HAP-1 (cell line): ENCODE measurements at regions not wholly inside any gene's neighbourhood (a gene's known extent, or its start where the extent isn't known, plus 50 kb on each side); places are given as distances from the start of the nearest gene placed in this dataset.
"Not testable (repeated sequence)": the region's sequence is repeated elsewhere in the genome, so short reads cannot be mapped to it uniquely, and the experiment has no call there.

Source experiments
- DNase-seq, 2 experiments: peaks; one replicate each; pipeline ENCODE4 v3.0.0-alpha.2; 2016 to 2020; ENCODE audit warnings: low spot score in 2 of 2
- H3K27me3 ChIP-seq: fragments of 250-450 bp; sonication (Bioruptor Pico); 2 replicates; pipeline ENCODE4 v1.5.1; 2020; ENCODE audit warnings: low read depth, mild to moderate bottlenecking, moderate library complexity
- H3K36me3 ChIP-seq: fragments of 250-450 bp; sonication (Bioruptor Pico); replicated peaks from 2 replicates; pipeline ENCODE4 v1.5.1; 2020; ENCODE audit warnings: mild to moderate bottlenecking
- H3K4me1 ChIP-seq: fragments of 250-450 bp; sonication (Bioruptor Pico); 2 replicates; pipeline ENCODE4 v1.5.1; 2020; ENCODE audit warnings: mild to moderate bottlenecking
- H3K4me3 ChIP-seq: fragments of 250-450 bp; sonication (Bioruptor Pico); 2 replicates; pipeline ENCODE4 v1.5.1; 2020; ENCODE audit warnings: mild to moderate bottlenecking, moderate library complexity
- H3K9me3 ChIP-seq: fragments of 250-450 bp; sonication (Bioruptor Pico); 2 replicates; pipeline ENCODE4 v1.5.1; 2020; ENCODE audit warnings: mild to moderate bottlenecking, moderate library complexity
- in situ Hi-C: fragments of 300-500 bp; cut with MboI; formaldehyde crosslinking; loops from 3 replicates; pipeline ENCODE4 v1.14.3; 2020; ENCODE audit warnings: low sequenced_read_pairs, inconsistent platforms, mixed read lengths

DNA sequence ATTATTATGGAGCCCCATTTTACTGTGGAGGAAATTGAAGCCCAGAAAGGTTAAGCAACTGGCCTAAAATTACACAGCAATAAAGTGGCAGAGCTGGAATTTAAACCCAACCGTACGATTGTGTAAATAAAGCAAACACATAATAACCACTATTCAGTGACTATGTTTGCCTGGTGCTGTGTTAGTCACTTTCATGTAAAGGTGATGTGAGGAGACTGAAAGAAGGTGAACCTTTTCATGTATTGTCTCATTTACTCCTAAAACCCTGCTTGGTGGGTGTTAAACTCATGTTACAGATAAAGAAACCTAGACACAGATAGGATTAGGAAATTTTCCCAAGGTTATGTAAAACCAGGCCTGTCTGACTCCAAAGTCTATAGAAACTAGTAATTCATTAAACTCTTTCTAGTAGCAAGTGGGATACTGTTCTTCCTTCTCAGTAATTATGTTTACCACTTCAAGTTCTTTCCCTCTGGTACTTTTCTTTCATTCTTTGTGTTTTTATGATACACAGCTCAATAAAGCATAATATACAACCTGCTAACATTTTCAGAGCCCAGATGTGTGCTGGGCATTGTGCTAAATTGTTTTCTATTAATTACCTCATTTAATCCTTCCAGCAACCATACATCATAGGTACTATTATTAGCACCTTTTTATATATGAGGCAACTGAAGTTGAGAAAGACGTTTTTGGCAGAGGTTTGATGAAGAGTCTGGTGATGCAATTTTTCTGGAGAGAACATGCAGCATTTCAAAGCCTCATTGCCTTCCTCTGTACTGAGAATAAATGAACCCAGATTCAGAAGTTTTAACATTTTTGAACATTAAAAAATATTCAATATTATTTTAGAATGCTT lies 202.7 kb downstream of the SPRY1 start:
- peaks cover 10% of the 10 kb centered on the region for H3K4me1 ChIP-seq
- in situ Hi-C loops: no loop called here
- no peak overlapping the region for H3K4me3 ChIP-seq
- no peaks in the 10 kb centered on the region for H3K9me3 ChIP-seq
- no peaks in the 10 kb centered on the region for H3K27me3 ChIP-seq
- DNase-seq: no peak
- no peaks in the 10 kb centered on the region for H3K36me3 ChIP-seq

DNA sequence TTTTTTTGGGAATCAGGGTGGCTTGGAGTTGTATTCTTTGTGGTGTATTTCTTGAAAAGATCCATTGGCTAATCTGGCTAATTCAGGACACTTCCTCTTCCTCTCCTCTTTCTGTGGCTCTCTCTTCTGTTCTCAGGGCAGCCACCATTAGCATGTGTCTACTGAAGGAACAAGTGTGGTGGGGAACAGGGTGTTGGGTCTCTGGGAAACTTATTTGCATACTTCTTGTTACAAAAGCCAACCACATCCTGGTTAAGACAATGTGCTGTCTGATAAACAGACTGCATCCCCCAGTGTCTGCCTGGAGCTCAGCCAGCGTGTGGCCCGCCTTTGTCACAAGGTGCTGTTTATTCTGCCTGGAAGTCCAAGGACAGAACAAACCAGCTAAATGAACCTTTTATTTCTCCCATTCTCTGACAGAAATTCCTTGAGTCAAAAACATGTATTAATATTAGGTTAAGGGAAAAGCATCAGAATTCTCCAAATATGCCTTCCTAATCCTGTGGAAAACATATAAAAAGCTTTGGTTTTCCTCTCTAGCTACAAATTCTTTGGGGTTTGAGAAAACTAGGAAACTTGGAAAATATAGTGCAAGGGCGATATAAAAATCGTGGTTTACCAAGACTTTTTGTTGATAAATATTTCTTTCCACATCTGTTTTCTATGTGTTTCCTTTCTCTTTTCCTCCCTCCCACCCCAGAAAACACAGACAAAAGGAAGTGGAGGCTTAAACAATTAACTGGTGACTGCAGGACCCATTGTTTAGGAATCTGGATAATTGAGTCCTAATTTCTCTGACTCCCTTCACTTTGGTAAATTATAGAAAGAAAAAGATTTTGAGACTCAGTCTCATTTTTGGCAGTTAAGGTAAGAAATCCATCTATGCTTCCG lies 203.6 kb downstream of the SPRY1 start:
- Histone ChIP-seq H3K27me3 (no peaks in the 10 kb centered on the region), H3K9me3 (no peaks in the 10 kb centered on the region), H3K4me1 (peaks cover 10% of the 10 kb centered on the region), H3K4me3 (no peak overlapping the region), H3K36me3 (no peaks in the 10 kb centered on the region)
- in situ Hi-C loops: no loop called here
- peak; percentile 58 to 66 for DNase-seq

DNA sequence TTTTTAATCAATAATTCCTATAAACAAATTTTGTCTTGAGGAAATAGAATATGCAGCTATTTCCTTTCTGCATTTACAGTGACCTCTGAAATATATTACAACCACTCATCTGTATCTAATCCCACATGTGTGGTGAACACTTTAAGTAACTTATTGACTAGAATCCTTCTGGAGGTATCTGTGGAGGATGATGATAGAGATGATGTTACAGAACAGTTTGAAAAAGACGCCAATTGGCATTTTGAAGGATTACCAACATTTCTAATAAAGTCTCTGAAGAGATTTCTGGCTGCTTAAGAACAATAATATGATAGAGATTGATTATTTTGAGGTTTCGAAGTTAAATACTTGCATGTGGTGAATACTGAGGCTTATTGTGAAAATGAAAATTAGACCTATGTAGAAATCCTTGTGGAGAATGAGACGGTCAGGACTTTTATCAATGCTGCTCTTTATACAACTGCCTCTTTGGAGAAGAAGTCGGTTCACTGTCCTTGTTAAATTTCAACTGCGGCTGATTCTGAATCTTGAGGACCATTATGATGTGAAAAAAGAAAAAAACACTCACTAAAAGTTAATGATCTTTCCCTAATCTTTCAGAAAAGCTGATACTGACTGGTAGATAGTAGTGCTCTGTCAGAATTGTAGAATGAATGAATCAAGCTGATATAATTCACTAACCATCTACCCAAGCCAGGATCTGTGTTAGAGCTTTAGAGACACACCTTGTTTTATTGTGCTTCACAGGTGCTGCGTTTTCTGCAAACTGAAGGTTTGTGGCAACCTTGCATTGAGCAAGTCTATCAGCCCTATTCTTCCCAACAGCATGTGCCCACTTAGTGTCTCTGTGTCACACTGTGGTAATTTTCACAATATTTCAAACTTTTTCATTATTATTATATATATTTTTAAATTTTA lies 204.7 kb downstream of the SPRY1 start:
- no peak for DNase-seq
- H3K27me3 ChIP-seq: no peaks in the 10 kb centered on the region
- in situ Hi-C loops: no loop called here
- H3K4me1 ChIP-seq: peaks cover 10% of the 10 kb centered on the region
- H3K4me3 ChIP-seq: no peak overlapping the region
- H3K9me3 ChIP-seq: no peaks in the 10 kb centered on the region
- no peaks in the 10 kb centered on the region for H3K36me3 ChIP-seq

DNA sequence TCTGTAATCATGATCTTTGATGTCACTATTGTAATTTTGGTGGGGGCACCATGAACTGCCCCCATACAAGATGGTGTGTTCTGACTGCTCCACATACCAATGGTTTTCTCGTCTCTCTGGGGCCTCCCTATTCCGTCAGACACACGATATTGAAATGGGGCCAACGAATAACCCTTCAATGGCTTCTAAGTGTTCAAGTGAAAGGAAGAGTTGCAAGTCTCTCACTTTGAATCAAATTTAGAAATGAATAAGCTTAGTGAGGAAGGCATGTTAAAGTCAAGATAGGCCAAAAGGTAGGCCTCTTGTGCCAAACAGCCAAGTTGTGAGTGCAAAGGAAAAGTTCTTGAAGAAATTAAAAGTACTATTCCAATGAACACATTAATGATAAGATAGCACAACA lies 205.4 kb downstream of the SPRY1 start:
- H3K4me1 ChIP-seq: peaks cover 10% of the 10 kb centered on the region
- in situ Hi-C loops: no loop called here
- no peaks in the 10 kb centered on the region for H3K27me3 ChIP-seq
- no peak for DNase-seq
- H3K9me3 ChIP-seq: no peaks in the 10 kb centered on the region
- H3K36me3 ChIP-seq: no peaks in the 10 kb centered on the region
- H3K4me3 ChIP-seq: no peak overlapping the region

DNA sequence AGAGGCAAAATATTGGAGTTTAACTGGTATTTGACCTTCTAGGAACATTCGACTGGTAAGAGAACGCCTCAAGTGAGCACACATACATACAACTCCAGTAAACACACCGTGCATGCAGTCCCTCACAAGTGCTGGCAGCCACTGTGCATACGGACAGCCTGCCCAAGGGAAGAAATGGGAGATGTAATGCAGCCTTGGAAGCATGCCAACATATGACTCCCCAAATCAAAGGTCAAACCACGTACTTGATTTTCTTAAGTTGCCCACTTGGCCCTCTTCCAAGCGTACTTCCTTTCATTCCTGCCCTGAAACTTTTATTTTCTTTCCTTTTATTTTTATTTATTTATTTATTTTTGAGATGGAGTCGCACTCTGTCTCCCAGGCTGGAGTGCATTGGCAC lies 206.6 kb downstream of the SPRY1 start:
- H3K4me3 ChIP-seq: no peak overlapping the region
- DNase-seq: no peak
- no peaks in the 10 kb centered on the region for H3K27me3 ChIP-seq
- H3K4me1 ChIP-seq: peaks cover 12% of the 10 kb centered on the region
- no peaks in the 10 kb centered on the region for H3K9me3 ChIP-seq
- H3K36me3 ChIP-seq: no peaks in the 10 kb centered on the region
- in situ Hi-C loops: no loop called here

DNA sequence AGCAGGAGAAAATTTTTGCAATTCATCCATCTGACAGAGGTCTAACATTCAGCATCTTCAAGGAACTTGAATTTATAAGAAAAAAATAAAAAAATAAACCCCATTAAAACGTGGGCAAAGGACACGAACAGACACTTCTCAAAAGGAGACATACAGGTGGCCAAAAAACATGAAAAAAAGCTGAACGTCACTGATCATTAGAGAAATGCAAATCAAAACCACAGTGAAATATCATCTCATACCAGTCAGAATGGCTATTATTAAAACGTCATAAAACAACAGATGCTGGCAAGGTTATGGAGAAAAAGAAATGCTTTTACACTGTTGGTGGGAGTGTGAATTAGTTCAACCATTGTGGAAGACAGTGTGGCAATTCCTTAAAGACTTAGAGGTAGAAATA lies 209.2 kb downstream of the SPRY1 start:
- H3K4me1 ChIP-seq, H3K27me3 ChIP-seq, H3K36me3 ChIP-seq, H3K9me3 ChIP-seq, DNase-seq, in situ Hi-C loops, H3K4me3 ChIP-seq: not testable (repeated sequence)

DNA sequence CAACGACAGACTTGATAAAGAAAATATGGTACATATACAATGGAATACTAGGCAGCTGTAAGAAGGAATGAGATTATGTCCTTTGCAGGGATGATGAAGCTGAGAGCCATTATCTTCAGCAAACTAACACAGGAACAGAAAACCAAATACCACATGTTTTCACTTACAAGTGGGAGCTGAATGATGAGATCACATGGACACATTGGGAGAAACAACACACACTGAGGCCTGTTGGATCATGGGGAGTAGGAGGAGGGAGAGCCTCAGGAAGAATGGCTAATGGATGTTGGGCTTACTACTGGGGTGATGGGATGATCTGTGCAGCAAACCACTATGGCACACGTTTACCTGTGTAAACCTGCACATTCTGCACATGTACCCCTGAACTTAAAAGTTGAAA lies 209.7 kb downstream of the SPRY1 start:
- Histone ChIP-seq H3K36me3 (no peaks in the 10 kb centered on the region), H3K9me3 (no peaks in the 10 kb centered on the region), H3K4me1 (peaks cover 7% of the 10 kb centered on the region), H3K4me3 (no peak overlapping the region), H3K27me3 (no peaks in the 10 kb centered on the region)
- in situ Hi-C loops: no loop called here
- DNase-seq: no peak

DNA sequence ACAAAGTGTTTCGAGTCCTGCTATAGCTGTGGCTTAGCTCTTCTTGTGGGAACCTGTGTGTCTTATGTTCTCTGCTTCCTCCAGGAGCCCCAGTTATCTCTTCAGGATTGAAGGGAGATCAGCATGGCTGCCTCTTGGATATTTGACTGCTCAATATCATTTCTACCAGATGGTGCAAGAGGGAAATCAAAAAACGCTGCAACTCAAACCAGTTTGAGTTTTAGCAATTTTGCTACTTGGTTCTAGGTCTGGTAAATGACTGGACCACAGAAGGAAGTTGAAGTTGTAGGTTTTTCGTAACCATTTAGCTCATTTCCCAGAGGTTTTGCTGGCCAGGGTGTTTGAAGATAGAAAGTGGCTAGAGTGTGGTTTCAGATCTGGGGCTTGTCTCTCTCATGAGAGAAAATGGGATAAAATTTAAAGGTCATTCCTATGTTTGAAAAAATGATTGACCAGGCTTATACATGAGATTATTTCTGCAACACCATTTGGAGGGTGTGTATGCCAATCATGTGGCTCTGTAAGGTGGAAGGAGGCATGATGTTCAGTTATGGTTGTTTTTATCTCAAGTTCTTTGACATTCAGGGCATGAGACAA lies 210.4 kb downstream of the SPRY1 start:
- Histone ChIP-seq H3K9me3 (no peaks in the 10 kb centered on the region), H3K36me3 (no peaks in the 10 kb centered on the region), H3K27me3 (no peaks in the 10 kb centered on the region), H3K4me1 (peaks cover 7% of the 10 kb centered on the region), H3K4me3 (no peak overlapping the region)
- in situ Hi-C loops: no loop called here
- no peak for DNase-seq

DNA sequence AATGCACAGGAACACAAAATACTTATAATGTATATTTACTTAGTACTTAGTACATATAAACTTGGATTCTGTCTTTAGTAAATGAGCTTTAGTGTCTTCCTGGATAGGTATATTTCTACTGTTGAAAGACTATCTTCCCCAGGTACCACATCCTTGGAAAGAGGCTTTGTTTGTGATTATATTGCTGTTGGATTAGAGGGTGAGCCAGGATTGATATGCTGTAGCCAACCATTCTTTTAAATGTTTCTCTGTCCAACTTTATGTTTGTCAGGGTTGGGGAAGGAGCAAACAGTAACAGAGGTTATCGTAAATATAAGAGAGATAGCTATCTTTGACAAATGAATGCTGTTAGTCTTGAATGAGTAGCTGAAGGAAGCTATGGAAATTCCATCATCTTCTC lies 213.2 kb downstream of the SPRY1 start:
- Histone ChIP-seq H3K27me3 (no peaks in the 10 kb centered on the region), H3K4me3 (no peak overlapping the region), H3K9me3 (no peaks in the 10 kb centered on the region), H3K36me3 (no peaks in the 10 kb centered on the region), H3K4me1 (peaks cover 22% of the 10 kb centered on the region)
- DNase-seq: no peak
- in situ Hi-C loops: no loop called here

DNA sequence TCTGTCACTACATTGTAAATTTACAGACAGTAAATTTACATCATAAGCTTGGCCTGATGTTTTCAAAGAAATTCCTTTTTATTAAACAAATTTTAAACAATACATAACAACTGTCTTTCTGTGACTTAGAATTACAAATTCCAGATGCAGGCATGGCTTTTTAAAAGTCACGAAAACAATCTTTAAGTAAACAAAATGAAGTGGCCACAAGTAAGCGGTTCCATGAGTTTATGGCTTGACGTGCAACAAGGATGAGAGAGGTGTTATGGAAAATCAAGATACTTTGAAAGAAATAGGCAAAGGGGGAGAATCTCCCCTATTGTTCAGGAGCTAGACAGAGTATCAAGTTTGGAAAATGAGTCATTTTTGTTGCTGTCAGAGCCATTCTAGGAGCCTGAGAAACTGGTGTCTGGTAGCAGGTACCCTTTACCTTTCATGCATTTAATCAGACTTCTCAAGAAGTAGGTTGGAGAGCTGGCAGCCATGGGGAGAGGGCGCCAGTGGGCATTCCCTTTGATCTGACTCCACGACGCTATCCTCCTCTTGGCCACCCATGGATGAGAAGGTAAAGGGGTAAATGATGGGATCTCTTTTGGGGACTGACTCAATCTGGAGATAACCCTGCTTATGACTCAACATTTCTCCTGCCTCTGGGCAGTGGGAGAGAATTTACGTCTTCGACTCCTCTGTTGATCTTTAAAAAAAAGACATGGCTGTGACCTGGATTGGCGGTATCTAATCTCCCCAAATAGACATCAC lies 217.2 kb downstream of the SPRY1 start:
- Histone ChIP-seq H3K9me3 (no peaks in the 10 kb centered on the region), H3K4me1 (peaks cover 36% of the 10 kb centered on the region), H3K4me3 (no peak overlapping the region), H3K36me3 (no peaks in the 10 kb centered on the region), H3K27me3 (no peaks in the 10 kb centered on the region)
- DNase-seq: peak; percentile 45 to 90
- in situ Hi-C loops: no loop called here

DNA sequence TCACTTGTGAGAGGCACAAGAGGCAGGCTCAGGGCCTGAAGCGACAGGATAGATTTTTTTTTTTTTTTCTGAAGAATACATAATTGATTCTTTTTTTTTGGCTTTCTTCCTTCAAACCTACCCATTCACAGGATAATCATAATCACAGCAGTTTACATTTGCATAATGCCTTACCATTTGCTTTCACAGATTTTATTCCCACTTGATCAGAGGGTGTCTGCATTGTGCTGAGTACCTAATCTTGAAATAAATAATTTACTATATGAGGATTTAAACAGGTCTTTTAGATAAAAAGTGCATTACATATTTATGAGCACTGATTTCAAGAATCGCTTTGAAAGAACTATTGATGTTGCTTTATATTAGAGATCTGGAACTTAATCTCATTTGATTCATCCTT lies 219.3 kb downstream of the SPRY1 start:
- DNase-seq: peak in 1 of 2 experiments; percentile 57
- no peaks in the 10 kb centered on the region for H3K9me3 ChIP-seq
- no peak overlapping the region for H3K4me3 ChIP-seq
- no peaks in the 10 kb centered on the region for H3K36me3 ChIP-seq
- no peaks in the 10 kb centered on the region for H3K27me3 ChIP-seq
- peaks cover 31% of the 10 kb centered on the region for H3K4me1 ChIP-seq
- in situ Hi-C loops: no loop called here

DNA sequence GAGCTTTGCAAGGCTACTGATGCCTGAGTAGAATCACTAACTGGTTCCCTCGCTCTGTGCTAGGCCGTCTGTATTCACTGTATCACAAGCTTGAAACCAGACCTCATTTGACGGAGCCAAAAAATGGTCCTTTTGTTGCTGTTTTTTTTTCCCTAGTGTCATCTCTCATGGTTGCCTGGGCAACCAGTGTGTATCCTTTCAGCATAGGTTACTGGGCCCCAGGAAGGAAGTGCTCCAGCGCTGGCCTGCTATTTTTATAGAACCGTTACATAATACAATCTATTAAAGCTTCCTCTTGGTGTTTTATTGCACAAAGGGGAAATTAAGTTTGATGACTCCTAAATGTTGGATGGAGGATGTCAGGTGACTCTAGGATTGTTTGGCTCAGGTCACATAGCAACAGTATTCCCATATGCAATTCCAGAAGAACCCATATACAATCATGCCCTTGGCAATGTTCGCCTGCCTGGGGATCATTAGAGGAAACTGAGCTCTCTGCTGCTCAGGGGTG lies 220.4 kb downstream of the SPRY1 start:
- in situ Hi-C loops: no loop called here
- DNase-seq: peak; percentile 56 to 58
- H3K4me1 ChIP-seq: peaks cover 31% of the 10 kb centered on the region
- H3K27me3 ChIP-seq: no peaks in the 10 kb centered on the region
- no peak overlapping the region for H3K4me3 ChIP-seq
- H3K36me3 ChIP-seq: no peaks in the 10 kb centered on the region
- no peaks in the 10 kb centered on the region for H3K9me3 ChIP-seq
